HL-60 (cell line): ENCODE measurements at regions not wholly inside any gene's neighbourhood (a gene's known extent, or its start where the extent isn't known, plus 50 kb on each side); places are given as distances from the start of the nearest gene placed in this dataset.

Experiments
- DNase-seq, 2 experiments: peaks; one replicate each; pipeline ENCODE4 v3.0.0-alpha.2; 2010 to 2020; ENCODE audit warnings: low read depth in 1 of 2, low spot score in 1 of 2
- H3K27ac ChIP-seq: fragments of 250-450 bp; sonication (Bioruptor Pico); replicated peaks from 2 replicates; pipeline ENCODE4 v1.5.1; 2020; ENCODE audit warnings: mild to moderate bottlenecking, moderate library complexity
- H3K27me3 ChIP-seq: fragments of 250-450 bp; sonication (Bioruptor Pico); 2 replicates; pipeline ENCODE4 v1.5.1; 2021; ENCODE audit warnings: mild to moderate bottlenecking, moderate library complexity; ENCODE audit not compliant: insufficient read depth, poor library complexity, severe bottlenecking
- H3K4me3 ChIP-seq: replicated peaks from 2 replicates; pipeline ENCODE4 v1.5.1; 2011; ENCODE audit warnings: mild to moderate bottlenecking, control low read depth, low read length; ENCODE audit not compliant: insufficient read depth
- CTCF ChIP-seq: IDR thresholded peaks from one replicate; pipeline ENCODE4 v1.5.1; 2011; ENCODE audit warnings: low read length, control low read depth, inconsistent platforms; ENCODE audit not compliant: insufficient read depth
- GABPA ChIP-seq: IDR thresholded peaks from 2 replicates; pipeline ENCODE4 v1.6.1; 2012; ENCODE audit warnings: low read depth
- POLR2AphosphoS5 ChIP-seq: IDR thresholded peaks from 2 replicates; pipeline ENCODE4 v1.6.1; 2012; ENCODE audit warnings: low read depth
- SPI1 ChIP-seq: IDR thresholded peaks from 2 replicates; pipeline ENCODE4 v1.6.1; 2012; ENCODE audit warnings: low read depth, mild to moderate bottlenecking, borderline replicate concordance
- TF ChIP-seq, protein P1 (sequence below): IDR thresholded peaks from 2 replicates; pipeline ENCODE4 v1.6.1; 2012; ENCODE audit warnings: low read depth; ENCODE audit not compliant: insufficient replicate concordance

DNA sequence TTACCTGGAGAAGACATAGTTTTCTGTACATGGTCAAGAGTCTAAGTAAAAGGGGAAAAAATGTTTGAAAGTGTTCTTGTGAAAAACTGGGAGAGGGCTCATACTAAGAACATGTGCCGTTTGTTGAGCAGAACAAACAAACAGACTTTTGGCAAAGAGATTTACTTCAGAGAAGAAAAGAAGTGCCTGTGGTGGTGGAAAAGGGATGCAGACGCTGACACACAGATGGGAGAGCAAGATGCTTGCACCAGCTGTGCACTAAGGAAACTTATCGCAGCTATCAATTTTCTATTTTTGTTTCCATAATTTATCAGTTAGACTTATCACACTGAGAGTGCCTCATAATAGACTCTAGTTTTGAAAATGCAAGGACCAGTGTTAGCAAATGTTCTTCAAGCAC, 259.6 kb upstream of the PDZRN3 start:
- no peak overlapping the region for H3K4me3 ChIP-seq
- no peak for TF ChIP-seq GABPA
- TF ChIP-seq SPI1, result no peak
- TF ChIP-seq, protein P1, sequence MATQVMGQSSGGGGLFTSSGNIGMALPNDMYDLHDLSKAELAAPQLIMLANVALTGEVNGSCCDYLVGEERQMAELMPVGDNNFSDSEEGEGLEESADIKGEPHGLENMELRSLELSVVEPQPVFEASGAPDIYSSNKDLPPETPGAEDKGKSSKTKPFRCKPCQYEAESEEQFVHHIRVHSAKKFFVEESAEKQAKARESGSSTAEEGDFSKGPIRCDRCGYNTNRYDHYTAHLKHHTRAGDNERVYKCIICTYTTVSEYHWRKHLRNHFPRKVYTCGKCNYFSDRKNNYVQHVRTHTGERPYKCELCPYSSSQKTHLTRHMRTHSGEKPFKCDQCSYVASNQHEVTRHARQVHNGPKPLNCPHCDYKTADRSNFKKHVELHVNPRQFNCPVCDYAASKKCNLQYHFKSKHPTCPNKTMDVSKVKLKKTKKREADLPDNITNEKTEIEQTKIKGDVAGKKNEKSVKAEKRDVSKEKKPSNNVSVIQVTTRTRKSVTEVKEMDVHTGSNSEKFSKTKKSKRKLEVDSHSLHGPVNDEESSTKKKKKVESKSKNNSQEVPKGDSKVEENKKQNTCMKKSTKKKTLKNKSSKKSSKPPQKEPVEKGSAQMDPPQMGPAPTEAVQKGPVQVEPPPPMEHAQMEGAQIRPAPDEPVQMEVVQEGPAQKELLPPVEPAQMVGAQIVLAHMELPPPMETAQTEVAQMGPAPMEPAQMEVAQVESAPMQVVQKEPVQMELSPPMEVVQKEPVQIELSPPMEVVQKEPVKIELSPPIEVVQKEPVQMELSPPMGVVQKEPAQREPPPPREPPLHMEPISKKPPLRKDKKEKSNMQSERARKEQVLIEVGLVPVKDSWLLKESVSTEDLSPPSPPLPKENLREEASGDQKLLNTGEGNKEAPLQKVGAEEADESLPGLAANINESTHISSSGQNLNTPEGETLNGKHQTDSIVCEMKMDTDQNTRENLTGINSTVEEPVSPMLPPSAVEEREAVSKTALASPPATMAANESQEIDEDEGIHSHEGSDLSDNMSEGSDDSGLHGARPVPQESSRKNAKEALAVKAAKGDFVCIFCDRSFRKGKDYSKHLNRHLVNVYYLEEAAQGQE, result no peak
- TF ChIP-seq CTCF, result no peak
- TF ChIP-seq POLR2AphosphoS5, result no peak
- H3K27me3 ChIP-seq, result no peaks in the 10 kb centered on the region
- DNase-seq, result no peak
- H3K27ac ChIP-seq, result no peak overlapping the region

- Histone ChIP-seq H3K4me3 (no peak overlapping the region), H3K27ac (no peak overlapping the region), H3K27me3 (no peaks in the 10 kb centered on the region)
- DNase-seq, result no peak
- TF ChIP-seq GABPA (no peak), POLR2AphosphoS5 (no peak), CTCF (no peak), SPI1 (no peak)
- TF ChIP-seq, protein P1, result no peak
Measured at GRCh38 chr3:73883497-73883896, 258.8 kb upstream of the PDZRN3 start.

DNA sequence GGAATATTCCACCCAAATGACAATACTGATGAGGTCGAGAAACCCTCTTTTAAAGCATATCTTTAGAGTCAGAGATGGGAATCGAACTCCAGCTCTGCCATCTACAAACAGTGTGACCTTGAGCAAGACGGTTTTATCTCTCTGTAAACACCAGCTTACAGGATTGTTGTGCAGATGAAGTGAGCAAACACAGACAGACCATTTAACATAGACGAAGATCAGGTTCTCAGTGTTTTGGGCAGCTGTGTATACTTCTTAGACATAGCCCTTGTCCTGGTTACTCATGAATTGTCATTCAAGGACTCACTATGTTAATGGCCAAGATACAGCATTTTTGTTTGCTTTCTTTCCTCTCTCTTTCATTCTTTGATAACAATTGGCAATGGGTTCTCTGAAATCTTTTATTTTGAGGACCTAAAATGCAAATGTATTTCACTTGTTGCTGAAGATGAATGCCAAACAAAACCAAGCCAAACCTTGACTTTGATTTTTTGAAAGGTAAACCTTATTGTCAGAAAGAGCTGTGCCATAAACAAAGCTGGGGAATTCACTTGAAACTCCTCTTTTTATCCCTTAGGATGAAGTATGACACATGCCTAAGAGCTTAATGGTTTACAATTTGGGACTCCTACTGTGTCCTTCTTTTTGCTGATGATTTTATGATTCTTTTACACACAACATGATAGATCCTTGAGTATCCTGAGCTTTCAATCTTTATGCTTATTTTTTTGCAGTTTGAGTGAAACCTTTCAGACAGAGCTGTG, 250.0 kb upstream of the PDZRN3 start:
- DNase-seq, result no peak
- no peak overlapping the region for H3K4me3 ChIP-seq
- no peak overlapping the region for H3K27ac ChIP-seq
- H3K27me3 ChIP-seq, result peaks cover 2% of the 10 kb centered on the region
- TF ChIP-seq SPI1, result no peak
- TF ChIP-seq CTCF, result no peak
- TF ChIP-seq POLR2AphosphoS5, result no peak
- no peak for TF ChIP-seq GABPA
- TF ChIP-seq, protein P1, result no peak
